Right renal cortex interstitium (tissue), 3 donors: ENCODE measurements at regions not wholly inside any gene's neighbourhood (a gene's known extent, or its start where the extent isn't known, plus 50 kb on each side); places are given as distances from the start of the nearest gene placed in this dataset.

Experiments
- DNase-seq, 3 donors: peaks; one replicate each; pipeline ENCODE4 v3.0.0-alpha.2; 2013; ENCODE audit warnings: low read depth in 3 of 3, low spot score in 2 of 3

- no peak for DNase-seq
Observed at GRCh38 chr9:89789922-89790510, 185.2 kb downstream of the GADD45G start.

GRCh38 chr9:89790542-89791109, 185.8 kb downstream of the GADD45G start:
- no peak for DNase-seq

DNA sequence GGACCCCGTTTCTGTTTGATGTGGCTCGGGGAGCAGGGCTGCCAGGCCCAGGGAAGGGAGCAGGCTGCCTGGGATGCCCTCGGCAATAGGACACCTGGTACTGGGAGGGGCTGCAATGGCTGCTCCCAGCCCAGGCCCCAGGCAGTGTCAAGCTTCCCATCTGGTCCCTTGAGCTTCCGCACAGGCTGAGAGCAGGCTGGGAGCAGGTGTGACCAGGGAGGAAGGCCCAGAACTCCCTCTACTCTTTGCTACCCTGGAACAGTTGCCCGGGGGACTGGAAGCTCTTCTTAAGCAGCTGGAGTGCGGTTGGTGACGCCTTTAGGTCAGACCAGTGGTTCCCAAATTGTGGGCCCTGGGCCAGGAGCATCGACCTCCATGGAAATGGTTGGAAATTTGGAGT, 186.9 kb downstream of the GADD45G start:
- no peak for DNase-seq

DNA sequence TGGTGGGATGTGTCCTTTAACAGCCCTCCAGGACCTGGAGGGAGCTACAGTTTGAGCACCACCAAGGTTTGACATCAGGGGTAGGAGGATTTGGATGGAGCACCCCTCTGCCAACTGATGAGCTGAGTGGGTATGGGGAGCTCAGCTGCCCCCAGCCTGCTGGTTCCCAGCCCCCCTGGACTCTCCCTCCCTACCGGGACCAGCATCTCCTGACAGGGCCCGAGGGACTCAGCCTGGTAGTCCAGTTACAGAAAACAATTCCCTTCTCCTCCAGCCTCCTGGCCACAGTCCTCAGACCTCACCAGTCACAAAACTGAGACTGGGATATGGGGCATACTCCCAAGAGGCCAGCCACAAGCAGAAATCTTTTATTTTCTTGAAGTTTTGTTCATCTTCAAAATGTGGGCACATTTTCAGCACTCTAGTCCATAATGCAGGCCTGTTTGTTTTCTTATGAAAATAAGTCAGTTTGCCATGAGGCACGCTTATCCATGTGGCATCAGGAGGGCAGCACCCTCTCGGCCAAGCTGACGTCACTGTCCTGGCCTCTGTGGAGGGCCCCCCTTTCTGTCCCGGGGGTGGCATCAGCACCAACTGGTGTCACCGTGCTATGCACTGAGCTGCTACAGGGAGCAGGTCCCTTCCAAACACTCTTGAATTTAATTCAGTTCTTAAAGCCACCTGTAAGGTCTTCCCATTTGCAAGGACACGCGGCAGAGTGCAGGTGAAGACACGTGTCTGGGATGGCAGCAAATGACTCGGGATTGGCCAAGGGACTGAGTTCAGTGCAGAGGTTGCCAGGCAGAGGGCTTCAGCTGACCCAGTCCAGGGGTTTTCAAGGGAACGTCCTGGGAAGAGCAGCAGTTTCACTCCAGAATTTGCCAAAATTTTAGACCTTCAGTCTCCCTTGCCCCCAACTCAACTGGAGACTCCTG, 187.6 kb downstream of the GADD45G start:
- no peak for DNase-seq

DNA sequence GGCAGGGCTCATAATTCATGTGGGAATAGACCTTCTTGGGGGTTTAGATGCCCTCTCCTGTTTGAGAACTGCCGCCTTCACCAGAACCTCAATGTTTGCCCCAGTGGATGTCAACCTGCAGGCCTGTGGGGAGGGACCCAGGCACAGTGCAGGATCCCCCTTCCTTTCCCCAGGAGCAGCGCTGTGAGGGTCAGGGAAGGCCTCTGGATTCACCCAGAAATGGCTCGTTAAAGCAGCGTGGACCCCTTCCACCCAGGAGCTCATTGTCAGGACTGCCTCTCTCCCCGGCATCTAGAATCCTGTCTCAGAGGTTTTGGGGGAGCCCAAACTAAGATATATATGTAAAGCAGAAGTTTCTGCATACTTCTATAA, 188.3 kb downstream of the GADD45G start:
- DNase-seq: no peak

DNA sequence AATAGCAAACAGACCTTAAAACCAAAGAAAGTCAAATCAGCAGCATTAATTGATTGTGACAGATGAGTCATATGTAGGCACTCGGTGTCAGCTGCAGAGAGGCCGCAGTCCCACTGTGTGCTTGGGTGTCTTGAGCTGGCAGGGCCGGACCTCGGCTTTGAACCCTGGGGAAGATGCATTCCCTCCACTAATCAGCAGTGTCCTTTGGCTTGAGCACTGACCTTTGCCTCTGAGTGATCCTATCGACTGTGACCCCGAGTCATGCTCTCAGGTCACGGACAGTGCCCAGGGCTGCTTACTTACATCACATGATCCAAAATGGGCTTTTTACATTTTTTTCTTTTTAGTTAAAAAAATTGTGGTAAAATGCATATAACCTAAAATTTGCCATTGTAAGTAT, 188.7 kb downstream of the GADD45G start:
- no peak for DNase-seq

- no peak for DNase-seq
Observed at GRCh38 chr9:89794918-89795317, 190.1 kb downstream of the GADD45G start.

GRCh38 chr9:89795538-89796195, 190.9 kb downstream of the GADD45G start:
- DNase-seq: no peak

DNA sequence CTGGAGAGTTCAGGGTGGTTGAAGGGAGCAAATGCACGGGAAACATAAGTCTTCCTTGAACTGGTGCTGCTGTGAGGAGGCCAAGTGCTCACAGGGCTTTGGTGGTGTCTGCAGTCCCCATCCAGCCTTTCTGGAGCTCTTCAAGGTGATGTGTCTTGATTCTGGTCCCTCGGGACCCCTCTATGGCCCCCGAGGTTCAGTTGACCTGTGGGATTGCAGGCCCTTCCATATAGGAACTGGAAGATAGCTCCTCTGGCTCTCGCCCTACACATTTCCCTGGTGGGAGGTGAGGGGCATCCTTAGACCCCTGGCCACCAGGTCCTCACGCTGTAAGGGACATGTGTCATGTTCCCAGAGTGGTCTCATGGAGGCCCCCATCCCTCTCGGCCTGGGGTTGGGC, 191.8 kb downstream of the GADD45G start:
- no peak for DNase-seq

DNA sequence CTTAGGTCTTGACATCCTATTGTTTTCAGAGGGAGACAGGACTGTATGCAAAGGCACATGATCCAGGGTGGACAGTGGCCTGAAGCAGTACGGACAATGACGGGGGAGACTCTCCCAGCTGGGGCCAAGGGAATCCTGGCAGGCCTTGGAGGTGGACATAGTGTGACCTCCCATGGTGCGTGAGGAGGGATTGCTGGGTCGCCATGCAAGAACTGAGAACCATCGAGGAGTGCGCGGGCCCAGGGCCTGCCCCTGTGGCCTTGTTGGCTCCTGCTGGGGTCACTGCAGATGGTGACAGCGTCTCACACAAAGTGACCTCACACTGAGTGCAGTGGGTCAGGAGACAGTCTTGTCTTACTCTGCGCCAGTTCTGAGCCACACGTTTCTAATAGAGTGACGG, 192.4 kb downstream of the GADD45G start:
- DNase-seq: no peak

DNA sequence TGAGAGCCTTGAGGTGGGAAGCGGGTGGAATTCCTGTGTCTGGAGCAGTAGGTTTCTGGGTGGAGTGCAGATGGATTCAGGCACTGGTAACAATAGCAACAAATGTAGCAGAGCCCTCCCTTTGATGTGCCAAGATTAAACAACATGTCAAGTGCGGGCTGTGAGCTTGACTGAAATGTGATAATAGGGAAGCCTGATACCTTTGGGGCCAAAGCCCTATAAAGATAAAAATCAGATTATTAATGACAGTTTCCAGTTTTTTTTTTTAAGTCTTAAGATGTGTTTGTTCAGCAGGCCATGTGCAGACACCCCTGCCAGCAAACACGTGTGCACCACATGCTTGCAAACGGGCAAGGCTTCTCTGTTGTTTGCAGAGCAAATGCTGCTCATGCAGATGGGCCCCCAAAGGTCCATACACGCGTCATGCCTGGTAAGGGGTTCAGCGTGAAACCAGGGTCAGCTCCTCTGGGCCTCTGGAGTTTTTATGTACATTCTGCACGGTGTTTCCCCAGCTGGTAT, 193.2 kb downstream of the GADD45G start:
- no peak for DNase-seq

- DNase-seq: no peak
Observed at GRCh38 chr9:89798547-89799120, 193.8 kb downstream of the GADD45G start.

DNA sequence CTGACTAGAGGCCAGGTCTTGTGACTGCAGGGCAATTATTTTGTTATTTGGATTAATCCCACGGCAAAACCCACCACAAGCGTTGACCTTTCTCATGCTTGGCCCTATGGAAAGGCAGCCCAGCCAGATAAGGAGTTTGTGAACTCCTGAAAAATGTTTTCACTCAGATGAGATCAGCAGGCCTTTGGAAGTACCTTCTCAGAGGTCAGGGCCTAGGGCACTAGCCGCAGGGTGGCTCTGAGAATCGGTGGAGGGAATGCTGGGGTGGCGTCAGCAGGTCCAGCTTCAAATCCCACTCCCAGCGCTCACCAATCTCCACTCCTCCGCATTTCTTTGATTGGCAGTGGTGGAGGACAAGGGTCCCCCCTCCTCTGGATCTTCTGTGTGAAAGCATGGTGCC, 194.4 kb downstream of the GADD45G start:
- DNase-seq: no peak

DNA sequence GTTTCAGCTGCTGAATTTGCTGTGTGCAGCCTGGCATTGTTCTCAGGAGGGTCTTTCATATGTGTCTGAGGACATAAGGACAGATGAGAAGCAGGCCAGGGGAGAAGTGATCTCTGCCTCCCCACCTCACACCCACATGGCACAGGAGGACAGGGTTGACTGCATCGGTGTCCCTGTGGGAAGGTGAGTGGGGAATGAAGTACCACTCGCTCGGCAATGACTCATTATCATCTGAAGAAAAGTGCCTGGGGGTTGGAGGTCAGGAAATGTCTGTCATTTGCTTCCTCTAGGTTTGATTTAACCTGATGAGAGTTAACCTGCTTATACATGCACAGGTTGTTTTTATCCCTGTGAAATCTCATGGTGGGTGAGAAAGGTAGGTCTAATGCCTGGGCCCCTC, 195.0 kb downstream of the GADD45G start:
- DNase-seq: no peak

DNA sequence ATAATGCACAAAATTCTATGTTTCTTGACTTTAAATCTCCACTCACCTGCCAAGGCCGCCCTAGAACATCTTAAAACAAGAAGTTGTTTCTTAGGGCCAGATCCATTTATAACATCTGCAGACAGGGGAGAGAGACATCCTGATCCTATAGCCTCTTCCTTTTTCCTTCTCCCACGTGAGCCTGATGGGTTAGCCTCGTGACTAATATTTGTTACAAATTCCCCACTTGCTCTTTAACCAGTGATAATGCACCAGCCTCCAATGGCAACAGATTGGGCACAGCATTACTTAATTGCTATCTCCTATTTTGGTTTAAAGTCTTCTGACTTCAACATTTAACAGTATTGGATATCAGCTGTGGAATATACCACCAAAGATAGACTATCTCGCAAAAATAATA, 196.5 kb downstream of the GADD45G start:
- no peak for DNase-seq

DNA sequence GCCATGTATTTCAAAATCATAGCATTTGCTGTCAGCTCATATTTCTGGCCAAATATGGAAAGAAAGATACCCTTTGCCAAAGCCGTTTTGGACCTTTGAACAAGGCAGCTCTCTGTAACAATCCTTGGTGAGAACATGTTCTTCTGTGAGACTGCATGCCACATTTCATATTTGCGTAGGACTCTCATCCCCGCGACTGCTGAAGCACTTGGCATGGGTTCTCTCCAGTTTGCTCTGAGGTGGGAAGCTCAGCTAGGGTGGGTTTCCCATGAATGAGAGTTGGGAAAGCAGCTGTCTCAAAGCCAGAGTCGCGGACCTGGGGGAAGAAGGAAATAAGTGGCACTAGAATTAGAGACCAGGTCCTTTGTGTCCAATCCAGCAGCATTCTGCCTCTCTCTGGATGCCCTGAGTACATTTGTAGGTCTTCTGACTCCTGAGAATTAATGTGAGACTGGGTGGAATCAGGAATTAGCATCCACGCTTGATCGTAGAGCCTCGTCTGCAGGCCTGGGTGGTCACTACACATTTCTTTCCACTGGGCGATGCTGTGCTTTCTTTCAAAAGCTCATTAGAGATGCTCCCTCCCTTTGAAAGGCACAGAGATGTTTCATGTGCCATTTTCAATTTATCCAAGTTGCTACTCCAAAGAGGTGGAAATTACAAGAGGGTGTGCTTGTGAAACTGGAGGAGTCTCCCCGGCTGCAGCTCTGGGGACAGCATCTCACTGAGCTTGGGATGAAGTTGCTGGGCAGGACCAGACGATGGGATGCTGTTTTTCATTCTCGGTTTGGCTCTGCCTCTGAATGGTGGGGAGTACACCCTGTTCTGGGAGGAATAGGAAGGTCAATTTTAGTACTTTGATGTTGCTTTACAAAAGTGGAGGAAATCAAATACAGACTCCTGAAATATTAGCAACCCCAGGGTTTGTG, 197.2 kb downstream of the GADD45G start:
- DNase-seq: no peak

DNA sequence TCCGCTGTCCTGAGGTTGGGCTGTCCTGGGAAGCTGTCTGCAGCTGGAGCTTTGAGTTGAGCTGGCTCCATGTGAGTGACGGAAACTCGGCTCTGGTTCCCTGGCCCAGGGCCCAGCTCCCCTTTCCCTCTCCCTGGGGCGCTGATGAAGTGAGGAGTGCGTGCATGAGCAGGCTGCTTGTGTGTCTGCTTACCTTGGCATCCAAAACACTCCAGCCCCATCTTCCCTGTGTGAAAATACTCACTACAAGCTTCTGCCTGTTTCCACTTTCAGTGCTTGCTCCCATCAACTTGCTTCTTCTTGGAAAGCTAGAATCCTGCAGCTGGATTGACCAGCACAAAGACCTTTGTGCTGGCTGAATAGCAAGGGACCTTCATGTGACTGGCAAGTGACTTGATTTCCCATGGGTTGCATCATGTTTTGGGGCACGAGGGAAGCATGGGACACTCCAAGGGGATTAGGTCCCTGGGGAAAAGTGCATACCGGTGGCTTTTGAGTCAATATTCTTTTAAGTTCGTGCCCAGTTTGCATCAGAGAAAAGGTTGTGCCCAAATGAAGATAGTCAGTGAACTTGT, 198.1 kb downstream of the GADD45G start:
- DNase-seq: no peak

- no peak for DNase-seq
Observed at GRCh38 chr9:89803403-89803802, 198.6 kb downstream of the GADD45G start.

- no peak for DNase-seq
Observed at GRCh38 chr9:89804766-89805531, 200.1 kb downstream of the GADD45G start.
